Suprapubic skin (tissue), 3 donors: ENCODE measurements at regions not wholly inside any gene's neighbourhood (a gene's known extent, or its start where the extent isn't known, plus 50 kb on each side); places are given as distances from the start of the nearest gene placed in this dataset.

Experiments used
- CTCF ChIP-seq, 2 donors: fragments of 200-600 bp in 1 of 2; fragments of 450-650 bp in 1 of 2; sonication (generic) in 1 of 2; IDR thresholded peaks; one replicate each; pipeline ENCODE4 v1.5.1; 2016 to 2019; ENCODE audit warnings: antibody characterized with exemption in 2 of 2, mild to moderate bottlenecking in 1 of 2, moderate library complexity in 1 of 2
- POLR2AphosphoS5 ChIP-seq, 3 donors: sonication (generic); formaldehyde crosslinking; IDR thresholded peaks; one replicate each; pipeline ENCODE4 v1.6.1; 2017; ENCODE audit warnings: antibody characterized with exemption in 3 of 3

GRCh38 chr3:159170436-159171003, 368.7 kb downstream of the MFSD1 start:
- no peak for TF ChIP-seq CTCF (IDR thresholded peaks at IDR 0.05)
- no peak for TF ChIP-seq POLR2AphosphoS5 (IDR thresholded peaks at IDR 0.05)
